ENCODE measurements at regions not wholly inside any gene's neighbourhood (a gene's known extent, or its start where the extent isn't known, plus 50 kb on each side); places are given as distances from the start of the nearest gene placed in this dataset.

DNA sequence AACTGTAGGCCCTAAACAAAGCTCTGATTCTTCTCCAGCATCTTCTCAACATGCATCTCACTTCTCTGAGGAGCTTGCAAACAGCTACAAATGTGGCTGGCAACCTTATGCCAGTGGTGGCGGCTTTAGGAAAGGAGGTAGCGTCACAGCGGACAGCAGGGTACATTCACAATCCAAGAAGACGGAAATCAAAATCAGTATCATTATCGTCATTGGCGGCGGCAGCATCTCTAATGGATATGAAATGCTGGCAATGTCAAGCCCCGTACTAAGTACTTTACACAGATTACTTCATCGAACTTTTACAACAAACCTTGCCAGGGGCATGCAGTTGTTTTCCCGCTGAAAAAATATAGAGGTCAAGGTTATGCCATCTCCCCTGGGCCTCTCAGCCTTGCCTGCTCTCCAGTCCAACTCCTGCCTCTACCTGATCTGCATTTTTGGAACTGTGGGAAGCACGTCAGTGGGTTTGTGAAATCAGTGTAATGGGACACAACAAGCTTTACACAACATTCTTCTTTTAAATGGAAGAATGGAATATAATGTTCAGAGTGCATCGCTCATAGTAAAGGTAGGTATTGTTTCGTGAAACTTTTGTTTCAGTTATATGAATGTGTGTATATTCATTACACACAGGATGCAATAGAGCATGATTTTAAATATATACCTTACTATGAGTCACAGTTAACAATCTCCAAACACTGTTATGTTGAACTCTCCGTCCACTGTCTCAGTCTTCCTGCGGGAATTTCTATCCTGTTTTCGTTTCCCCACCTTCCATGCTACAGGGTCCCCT is 152.9 kb downstream of the TTC32 start:
- H3K4me3 ChIP-seq (replicated peaks in 1 of 3; ENCODE audit: insufficient read depth in 1 of 3, low read depth in 2 of 3, low read length in 3 of 3): no peak overlapping the region
- FAIRE-seq (peak; percentile 34), ATAC-seq (no peak; the same call in 2 of the 3 replicates), DNase-seq (ENCODE audit: low spot score) (peak; percentile 10)
- BruUV-seq (replicated peaks): no TSS peak
- H3K4me2 ChIP-seq (ENCODE audit: low read depth, low read length): no peak overlapping the region
- WGBS (ENCODE audit: low lambda C conversion rate): 48% methylated on average over 16 of the region's 16 CpGs
- no peaks in the 10 kb centered on the region for H4K20me1 ChIP-seq (ENCODE audit: insufficient read depth, low read length)
- intact Hi-C loops (cut with micrococcal nuclease; ENCODE audit: unreplicated experiment) (loop anchor here (5.0 kb wide), 3 partner anchors 387 to 997 kb away; no protein-coding TSS in a partner anchor), in situ Hi-C loops (cut with HindIII; ENCODE audit: extremely low pct_ligation_motif_present, low pct_unique_long_range_greater_than_20kb) (loop anchor here (10.0 kb wide), 1 partner anchor 106 kb away; no protein-coding TSS in a partner anchor)
- peaks cover 14% of the 10 kb centered on the region for H3K4me1 ChIP-seq (ENCODE audit: insufficient read depth, low read length)
- H2AFZ ChIP-seq (ENCODE audit: low read length): no peak overlapping the region
- peaks cover 4 to 17% of the 10 kb centered on the region in 2 experiments; a peak in 4 of 5 replicates for H3K27me3 ChIP-seq (ENCODE audit: control insufficient read depth in 1 of 2, insufficient read depth in 2 of 2, low read length in 2 of 2)
- H3K79me2 ChIP-seq (ENCODE audit: insufficient read depth, low read length): no peaks in the 10 kb centered on the region
- H3K36me3 ChIP-seq (replicated peaks in 1 of 2; ENCODE audit: control insufficient read depth in 1 of 2, insufficient read depth in 2 of 2, low read length in 2 of 2): no peaks in the 10 kb centered on the region
- POLR2A ChIA-PET: no interaction called here
- H3K9ac ChIP-seq (ENCODE audit: insufficient read depth, low read depth, low read length): no peak overlapping the region
- CTCF ChIA-PET (ENCODE audit: low intra/inter-chr PET ratio, low total read pairs): no interaction called here
- TF ChIP-seq DPF2 (CRISPR knock-in tag; IDR thresholded peaks at IDR 0.05; ENCODE audit: borderline replicate concordance, low read depth) (no peak), NR2F6 (IDR thresholded peaks at IDR 0.05) (peak; percentile 50; the same call in 1 of the 2 replicates), NR2F6 (CRISPR knock-in tag; IDR thresholded peaks at IDR 0.05) (0 out of 2 replicates have a peak, but pooled peaks have one; percentile 23), ZNF432 (CRISPR knock-in tag; IDR thresholded peaks at IDR 0.05; ENCODE audit: borderline replicate concordance) (no peak), HMGXB3 (CRISPR knock-in tag; IDR thresholded peaks at IDR 0.05; ENCODE audit: borderline replicate concordance) (no peak), ZBTB42 (CRISPR knock-in tag; IDR thresholded peaks at IDR 0.05) (no peak), ISX (CRISPR knock-in tag; conservative IDR thresholded peaks at IDR 0.05) (no peak), HOXA5 (CRISPR knock-in tag; IDR thresholded peaks at IDR 0.05) (no peak), ZNF850 (CRISPR knock-in tag; conservative IDR thresholded peaks at IDR 0.05) (no peak), RARA (CRISPR knock-in tag; IDR thresholded peaks at IDR 0.05) (peak; percentile 48; the same call in 1 of the 2 replicates)
- H3K27ac ChIP-seq (ENCODE audit: extremely low read length, insufficient read depth, low read length): no peak overlapping the region
- no peaks in the 10 kb centered on the region for H3K9me3 ChIP-seq (ENCODE audit: low read length)

Measured in HepG2 (cell line).